OCI-LY1 (cell line): ENCODE measurements at regions not wholly inside any gene's neighbourhood (a gene's known extent, or its start where the extent isn't known, plus 50 kb on each side); places are given as distances from the start of the nearest gene placed in this dataset.

Source experiments
- CTCF ChIP-seq: fragments of 200-600 bp; sonication (generic), shearing (Covaris generic); IDR thresholded peaks from 2 replicates; pipeline ENCODE4 v1.5.1; 2017; ENCODE audit warnings: mild to moderate bottlenecking, antibody characterized with exemption, low read length, moderate library complexity, mixed read lengths
- EZH2 ChIP-seq: fragments of 200-600 bp; sonication (generic), shearing (Covaris generic); IDR thresholded peaks from 2 replicates; pipeline ENCODE4 v1.8.0; 2017; ENCODE audit warnings: borderline replicate concordance, mixed run types, mild to moderate bottlenecking, antibody characterized with exemption, low read length, moderate library complexity, mixed read lengths

GRCh38 chr5:52580921-52581320, 206.8 kb upstream of the ITGA1 start:
- no peak for TF ChIP-seq CTCF
- TF ChIP-seq EZH2, result no peak
